H1 (cell line): ENCODE measurements at regions not wholly inside any gene's neighbourhood (a gene's known extent, or its start where the extent isn't known, plus 50 kb on each side); places are given as distances from the start of the nearest gene placed in this dataset.

ENCODE experiments used
- CTCF ChIA-PET: fragments of 300-600 bp; sonication (Branson Sonifier 250); formaldehyde crosslinking; loops from one replicate; lab custom pipeline; 2021; ENCODE audit not compliant: partially characterized antibody; lab: Charles Lee
- POLR2A ChIA-PET: fragments of 300-600 bp; sonication (Branson Sonifier 250); formaldehyde crosslinking; loops from one replicate; lab custom pipeline; 2021; ENCODE audit warnings: inconsistent platforms; ENCODE audit not compliant: partially characterized antibody; lab: Charles Lee
- DNase-seq, 2 experiments: peaks; one replicate each; pipeline versions ENCODE4 v3.0.0 to v3.0.0-alpha.2; 2010 to 2022; ENCODE audit warnings: low spot score in 2 of 2, low read depth in 1 of 2, mixed read lengths in 1 of 2
- FAIRE-seq: peaks from 2 replicates; lab custom pipeline; 2011; peaks lifted over from hg19 to GRCh38; lab: Jason Lieb, UNC
- H2AFZ ChIP-seq: 2 replicates; pipeline ENCODE4 v1.8.1; 2012; ENCODE audit warnings: low read length, inconsistent platforms
- H2AK5ac ChIP-seq: 2 replicates; pipeline ENCODE4 v1.6.1; 2013; ENCODE audit warnings: low read depth, low read length
- H2BK120ac ChIP-seq: replicated peaks from 2 replicates; pipeline ENCODE3; 2013; ENCODE audit warnings: low read depth, low read length, inconsistent platforms
- H2BK12ac ChIP-seq: 2 replicates; pipeline ENCODE4 v1.6.1; 2013; ENCODE audit warnings: low read depth, low read length
- H2BK15ac ChIP-seq: 2 replicates; pipeline ENCODE4 v1.6.1; 2013; ENCODE audit warnings: low read length
- H2BK20ac ChIP-seq: 2 replicates; pipeline ENCODE4 v1.6.1; 2013; ENCODE audit warnings: low read length
- H2BK5ac ChIP-seq: 2 replicates; pipeline ENCODE4 v1.6.1; 2013; ENCODE audit warnings: low read depth, low read length
- H3K14ac ChIP-seq: 2 replicates; pipeline ENCODE4 v1.6.1; 2013; ENCODE audit warnings: inconsistent platforms; ENCODE audit not compliant: insufficient read length
- H3K18ac ChIP-seq: 2 replicates; pipeline ENCODE4 v1.6.1; 2013; ENCODE audit warnings: low read length; ENCODE audit errors: extremely low read depth
- H3K23ac ChIP-seq: 2 replicates; pipeline ENCODE4 v1.6.1; 2013; ENCODE audit warnings: inconsistent platforms; ENCODE audit not compliant: insufficient read length
- H3K23me2 ChIP-seq: 2 replicates; pipeline ENCODE4 v1.6.1; 2013; ENCODE audit warnings: low read depth, low read length
- H3K27ac ChIP-seq: 2 replicates; pipeline ENCODE4 v1.6.1; 2011; ENCODE audit warnings: low read depth, low read length, inconsistent platforms
- H3K27me3 ChIP-seq, 4 experiments: replicated peaks in 1 of 4; 1 replicate in 1 of 4; 2 replicates in 3 of 4; pipeline versions ENCODE4 v1.6.1 to v1.8.1; 2011 to 2013; ENCODE audit warnings: low read length in 3 of 4, mild to moderate bottlenecking in 3 of 4, inconsistent platforms in 2 of 4, mixed read lengths in 2 of 4, moderate library complexity in 1 of 4; ENCODE audit not compliant: control insufficient read depth in 3 of 4, insufficient read depth in 3 of 4; ENCODE audit errors: extremely low read depth in 1 of 4
- H3K36me3 ChIP-seq, 4 experiments: 2 replicates each; pipeline versions ENCODE4 v1.6.1 to v1.8.1; 2011 to 2013; ENCODE audit warnings: mild to moderate bottlenecking in 4 of 4, low read length in 3 of 4, moderate library complexity in 2 of 4, control low read depth in 1 of 4, inconsistent platforms in 1 of 4; ENCODE audit not compliant: insufficient read depth in 4 of 4, control insufficient read depth in 2 of 4
- H3K4ac ChIP-seq: replicated peaks from 2 replicates; pipeline ENCODE3; 2013; ENCODE audit warnings: low read length, low read depth, mixed read lengths, inconsistent platforms; ENCODE audit not compliant: insufficient read length
- H3K4me1 ChIP-seq, 4 experiments: replicated peaks in 1 of 4; 1 replicate in 1 of 4; 2 replicates in 3 of 4; pipeline versions ENCODE4 v1.6.1 to v1.8.1; 2011 to 2013; ENCODE audit warnings: low read length in 3 of 4, inconsistent platforms in 2 of 4, mixed read lengths in 1 of 4; ENCODE audit not compliant: insufficient read depth in 4 of 4, control insufficient read depth in 3 of 4
- H3K4me2 ChIP-seq, 2 experiments: 2 replicates each; pipeline versions ENCODE4 v1.6.1 to v1.8.1; 2011 to 2013; ENCODE audit warnings: low read depth in 2 of 2, low read length in 2 of 2, control low read depth in 1 of 2, inconsistent platforms in 1 of 2, mild to moderate bottlenecking in 1 of 2; ENCODE audit not compliant: insufficient read depth in 1 of 2
- H3K4me3 ChIP-seq, 4 experiments: fragments of 200-600, 300-600 bp in 1 of 4; sonication (generic), shearing (Covaris generic), sonication (Bioruptor Twin) in 1 of 4; 2 replicates each; pipeline versions ENCODE4 v1.5.1 to v1.8.1; 2011 to 2016; ENCODE audit warnings: low read length in 4 of 4, low read depth in 3 of 4, control low read depth in 2 of 4, inconsistent platforms in 2 of 4, mild to moderate bottlenecking in 2 of 4, mixed read lengths in 1 of 4, moderate library complexity in 1 of 4; ENCODE audit not compliant: insufficient read depth in 2 of 4; ENCODE audit errors: extremely low read depth in 1 of 4
- H3K56ac ChIP-seq: replicated peaks from 2 replicates; pipeline ENCODE3; 2013; ENCODE audit warnings: low read depth, mild to moderate bottlenecking, mixed read lengths, low read length, inconsistent platforms; ENCODE audit not compliant: insufficient read length
- H3K79me1 ChIP-seq: 2 replicates; pipeline ENCODE4 v1.6.1; 2013; ENCODE audit warnings: low read depth, low read length, control low read depth
- H3K79me2 ChIP-seq, 2 experiments: 2 replicates each; pipeline versions ENCODE4 v1.6.1 to v1.8.1; 2012 to 2013; ENCODE audit warnings: low read length in 2 of 2, mild to moderate bottlenecking in 2 of 2, inconsistent platforms in 1 of 2; ENCODE audit not compliant: insufficient read depth in 2 of 2, control insufficient read depth in 1 of 2
- H3K9ac ChIP-seq, 4 experiments: replicated peaks in 1 of 4; 1 replicate in 1 of 4; 2 replicates in 3 of 4; pipeline versions ENCODE4 v1.6.1 to v1.8.1; 2011 to 2013; ENCODE audit warnings: low read depth in 3 of 4, low read length in 3 of 4, control low read depth in 2 of 4, mild to moderate bottlenecking in 2 of 4, moderate library complexity in 2 of 4, inconsistent platforms in 1 of 4; ENCODE audit errors: extremely low read depth in 1 of 4
- H3K9me3 ChIP-seq, 2 experiments: 2 replicates each; pipeline versions ENCODE4 v1.6.1 to v1.8.1; 2012 to 2013; ENCODE audit warnings: mild to moderate bottlenecking in 2 of 2, moderate library complexity in 2 of 2, control low read depth in 1 of 2, inconsistent platforms in 1 of 2, low read depth in 1 of 2, low read length in 1 of 2, mixed read lengths in 1 of 2; ENCODE audit not compliant: insufficient read depth in 2 of 2
- H4K20me1 ChIP-seq, 2 experiments: replicated peaks in 1 of 2; 2 replicates each; pipeline versions ENCODE3 to v1.8.1; 2011 to 2013; ENCODE audit warnings: inconsistent platforms in 2 of 2, low read length in 2 of 2, mild to moderate bottlenecking in 1 of 2; ENCODE audit not compliant: insufficient read depth in 2 of 2, control insufficient read depth in 1 of 2
- H4K5ac ChIP-seq: 2 replicates; pipeline ENCODE4 v1.6.1; 2013; ENCODE audit warnings: low read length, low read depth, mixed read lengths, inconsistent platforms; ENCODE audit not compliant: insufficient read length
- H4K8ac ChIP-seq: 2 replicates; pipeline ENCODE4 v1.8.0; 2013; ENCODE audit warnings: mild to moderate bottlenecking, moderate library complexity, low read length, inconsistent platforms; ENCODE audit not compliant: insufficient read depth; ENCODE audit errors: extremely low read depth
- H4K91ac ChIP-seq: replicated peaks from 2 replicates; pipeline ENCODE3; 2013; ENCODE audit warnings: low read length, mixed read lengths, inconsistent platforms; ENCODE audit not compliant: insufficient read length
- BCL11A ChIP-seq, 2 experiments: IDR thresholded peaks; one replicate each; pipeline ENCODE4 v1.6.1; 2011; ENCODE audit warnings: low read depth in 2 of 2, low read length in 2 of 2, mild to moderate bottlenecking in 2 of 2
- CEBPB ChIP-seq: IDR thresholded peaks from 2 replicates; pipeline ENCODE4 v1.6.1; 2012; ENCODE audit warnings: low read depth, low read length
- FOSL1 ChIP-seq: IDR thresholded peaks from 2 replicates; pipeline ENCODE4 v1.6.1; 2011; ENCODE audit warnings: mild to moderate bottlenecking, low read depth, low read length, moderate library complexity; ENCODE audit not compliant: insufficient read depth
- GABPA ChIP-seq: IDR thresholded peaks from 2 replicates; pipeline ENCODE4 v1.6.1; 2011; ENCODE audit warnings: mild to moderate bottlenecking, low read length, moderate library complexity, borderline replicate concordance; ENCODE audit not compliant: insufficient read depth
- HDAC2 ChIP-seq, 2 experiments: fragments of 300-600 bp in 1 of 2; sonication (generic) in 1 of 2; IDR thresholded peaks; 2 replicates each; pipeline ENCODE4 v1.6.1; 2011 to 2012; ENCODE audit warnings: low read depth in 2 of 2, low read length in 2 of 2, mild to moderate bottlenecking in 2 of 2, moderate library complexity in 2 of 2, borderline replicate concordance in 1 of 2, inconsistent platforms in 1 of 2
- POU5F1 ChIP-seq: IDR thresholded peaks from 2 replicates; pipeline ENCODE4 v1.6.1; 2011; ENCODE audit warnings: low read depth, mild to moderate bottlenecking, low read length, moderate library complexity
- RAD21 ChIP-seq, 2 experiments: IDR thresholded peaks in 1 of 2; conservative IDR thresholded peaks in 1 of 2; 2 replicates each; pipeline ENCODE4 v1.6.1; 2011; ENCODE audit warnings: low read depth in 2 of 2, low read length in 2 of 2, improper control_type of control experiment in 1 of 2, inconsistent platforms in 1 of 2, mild to moderate bottlenecking in 1 of 2, moderate library complexity in 1 of 2
- RBBP5 ChIP-seq: IDR thresholded peaks from 2 replicates; pipeline ENCODE4 v1.7.1; 2012; ENCODE audit warnings: low read depth, mild to moderate bottlenecking, inconsistent platforms, low read length, moderate library complexity, borderline replicate concordance
- SIN3A ChIP-seq, 2 experiments: IDR thresholded peaks in 1 of 2; conservative IDR thresholded peaks in 1 of 2; 2 replicates each; pipeline ENCODE4 v1.6.1; 2011 to 2012; ENCODE audit warnings: low read length in 2 of 2, improper control_type of control experiment in 1 of 2, low read depth in 1 of 2, mild to moderate bottlenecking in 1 of 2
- SIRT6 ChIP-seq: IDR thresholded peaks from one replicate; pipeline ENCODE4 v1.7.1; 2012; ENCODE audit warnings: low read length, inconsistent platforms
- SIX5 ChIP-seq: IDR thresholded peaks from 2 replicates; pipeline ENCODE4 v1.6.1; 2011; ENCODE audit warnings: mild to moderate bottlenecking, low read depth, low read length
- ZNF274 ChIP-seq: IDR thresholded peaks from 2 replicates; pipeline ENCODE4 v1.7.0; 2012; ENCODE audit warnings: low read length, borderline replicate concordance; ENCODE audit errors: extremely low read depth
- WGBS, 2 experiments: shearing (Covaris generic) in 1 of 2; methylation state at CpG; one replicate each; pipeline versions ENCODE4 v1.1.6 to v1.1.7; 2013 to 2015; ENCODE audit warnings: low lambda C conversion rate in 2 of 2, mixed read lengths in 2 of 2, inconsistent platforms in 1 of 2, low coverage in 1 of 2, missing lambda C conversion rate in 1 of 2; ENCODE audit not compliant: insufficient replicate concordance in 2 of 2, insufficient coverage in 1 of 2, insufficient read length in 1 of 2; ENCODE audit errors: extremely low coverage in 1 of 2, missing lambda C conversion rate in 1 of 2; 5-methylcytosine and 5-hydroxymethylcytosine counted together
- TF ChIP-seq, protein P1 (sequence below): IDR thresholded peaks from 2 replicates; pipeline ENCODE4 v1.6.1; 2012; ENCODE audit warnings: inconsistent platforms

DNA sequence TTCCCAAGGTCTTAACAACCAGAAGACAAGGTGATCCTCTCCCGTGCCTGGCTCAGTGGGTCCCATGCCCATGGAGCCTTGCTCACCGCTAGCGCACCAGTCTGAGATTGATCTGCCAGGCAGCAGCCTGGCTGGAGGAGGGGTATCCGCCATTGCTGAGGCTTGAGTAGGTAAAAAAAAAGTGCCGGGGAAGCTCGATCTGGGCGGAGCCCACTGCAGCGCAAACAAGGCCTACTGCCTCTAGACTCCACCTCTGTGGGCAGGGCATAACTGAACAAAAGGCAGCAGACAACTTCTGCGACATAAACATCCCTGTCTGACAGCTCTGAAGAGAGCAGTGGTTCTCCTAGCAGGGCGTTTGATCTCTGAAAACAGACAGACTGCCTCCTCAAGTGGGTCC, 104.0 kb downstream of the C14orf39 start:
- no peak overlapping the region for H2BK20ac ChIP-seq
- no peak overlapping the region for H2AK5ac ChIP-seq
- no peaks in the 10 kb centered on the region for H3K79me1 ChIP-seq
- no peak overlapping the region for H4K5ac ChIP-seq
- no peak overlapping the region for H2BK5ac ChIP-seq
- no peak overlapping the region for H3K18ac ChIP-seq
- H3K4me1 ChIP-seq = no peaks in the 10 kb centered on the region
- no peak for TF ChIP-seq FOSL1
- no peak for TF ChIP-seq RAD21 (IDR thresholded peaks at IDR 0.05 in 1 of 2, conservative IDR thresholded peaks at IDR 0.05 in 1 of 2; ENCODE audit: low read depth in 2 of 2, low read length in 2 of 2)
- TF ChIP-seq RBBP5 = no peak
- no peak for TF ChIP-seq SIX5
- TF ChIP-seq POU5F1 = no peak
- TF ChIP-seq HDAC2 (IDR thresholded peaks at IDR 0.05; ENCODE audit: borderline replicate concordance in 1 of 2, low read depth in 2 of 2, low read length in 2 of 2) = no peak
- TF ChIP-seq, protein P1, sequence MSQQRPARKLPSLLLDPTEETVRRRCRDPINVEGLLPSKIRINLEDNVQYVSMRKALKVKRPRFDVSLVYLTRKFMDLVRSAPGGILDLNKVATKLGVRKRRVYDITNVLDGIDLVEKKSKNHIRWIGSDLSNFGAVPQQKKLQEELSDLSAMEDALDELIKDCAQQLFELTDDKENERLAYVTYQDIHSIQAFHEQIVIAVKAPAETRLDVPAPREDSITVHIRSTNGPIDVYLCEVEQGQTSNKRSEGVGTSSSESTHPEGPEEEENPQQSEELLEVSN = no peak
- TF ChIP-seq SIN3A (conservative IDR thresholded peaks at IDR 0.05 in 1 of 2, IDR thresholded peaks at IDR 0.05 in 1 of 2; ENCODE audit: low read depth in 1 of 2, low read length in 2 of 2) = no peak
- TF ChIP-seq CEBPB = no peak
- TF ChIP-seq GABPA = no peak
- TF ChIP-seq ZNF274 = no peak
- TF ChIP-seq SIRT6 = no peak
- TF ChIP-seq BCL11A (IDR thresholded peaks at IDR 0.05; ENCODE audit: low read depth in 2 of 2, low read length in 2 of 2) = no peak
- TF ChIP-seq, all 59 proteins: peak for 0
- DNase-seq (no peak), FAIRE-seq (no peak)
- Histone ChIP-seq H3K9ac (no peak overlapping the region), H3K4me2 (no peak overlapping the region), H2BK12ac (no peak overlapping the region), H2BK15ac (no peak overlapping the region), H3K14ac (no peak overlapping the region), H3K4me3 (no peak overlapping the region), H3K27ac (no peak overlapping the region), H3K79me2 (no peaks in the 10 kb centered on the region), H2BK120ac (no peak overlapping the region), H3K4ac (no peak overlapping the region), H3K9me3 (peaks cover 0 to 5% of the 10 kb centered on the region in 2 experiments; a peak in 1 of 4 replicates), H3K36me3 (no peaks in the 10 kb centered on the region), H3K27me3 (no peaks in the 10 kb centered on the region), H4K20me1 (no peaks in the 10 kb centered on the region), H4K91ac (no peak overlapping the region), H4K8ac (no peak overlapping the region), H3K23ac (no peak overlapping the region), H3K23me2 (no peaks in the 10 kb centered on the region), H2AFZ (no peak overlapping the region), H3K56ac (no peak overlapping the region)
- CTCF ChIA-PET = interaction anchor here (1.5 kb wide), 1 partner anchor 50 kb away, joined by 3 read pairs; no protein-coding TSS in a partner anchor
- whole genome bisulfite sequencing, 2 experiments = 94% methylated on average over 10 of the region's 10 CpGs; no CpG with 5 or more reads in 1 of the 2 experiments
- POLR2A ChIA-PET = no interaction called here
